ENCODE measurements at regions not wholly inside any gene's neighbourhood (a gene's known extent, or its start where the extent isn't known, plus 50 kb on each side); places are given as distances from the start of the nearest gene placed in this dataset.

GRCh38 chr6:56377295-56377694 is 129.9 kb upstream of the COL21A1 start:
- no peak for DNase-seq

- no peak for DNase-seq
Observed at GRCh38 chr6:56375806-56376205, 128.4 kb upstream of the COL21A1 start.

GRCh38 chr6:56374841-56375369 is 127.5 kb upstream of the COL21A1 start:
- DNase-seq: no peak

GRCh38 chr6:56372406-56372995 is 125.1 kb upstream of the COL21A1 start:
- DNase-seq: no peak

- DNase-seq: peak; percentile 43
Observed at GRCh38 chr6:56370561-56371211, 123.3 kb upstream of the COL21A1 start.

- DNase-seq: no peak
Observed at GRCh38 chr6:56370127-56370540, 122.8 kb upstream of the COL21A1 start.

GRCh38 chr6:56368491-56368890 is 121.1 kb upstream of the COL21A1 start:
- DNase-seq: no peak

GRCh38 chr6:56366141-56366852 is 118.9 kb upstream of the COL21A1 start:
- DNase-seq: no peak

GRCh38 chr6:56364827-56365339 is 117.5 kb upstream of the COL21A1 start:
- no peak for DNase-seq

- no peak for DNase-seq
Observed at GRCh38 chr6:56364431-56364826, 117.0 kb upstream of the COL21A1 start.

GRCh38 chr6:56363796-56364430 is 116.5 kb upstream of the COL21A1 start:
- DNase-seq: no peak

GRCh38 chr6:56361812-56362211 is 114.4 kb upstream of the COL21A1 start:
- no peak for DNase-seq

GRCh38 chr6:56359201-56359899 is 112.0 kb upstream of the COL21A1 start:
- peak; percentile 28 for DNase-seq

GRCh38 chr6:56357616-56358373 is 110.4 kb upstream of the COL21A1 start:
- no peak for DNase-seq

GRCh38 chr6:56356426-56356825 is 109.0 kb upstream of the COL21A1 start:
- DNase-seq: no peak

GRCh38 chr6:56353860-56354259 is 106.5 kb upstream of the COL21A1 start:
- no peak for DNase-seq

- no peak for DNase-seq
Observed at GRCh38 chr6:56350628-56351260, 103.4 kb upstream of the COL21A1 start.

- DNase-seq: no peak
Observed at GRCh38 chr6:56349194-56349593, 101.8 kb upstream of the COL21A1 start.

GRCh38 chr6:56348578-56348977 is 101.2 kb upstream of the COL21A1 start:
- DNase-seq: no peak

- DNase-seq: no peak
Observed at GRCh38 chr6:56347526-56347925, 100.1 kb upstream of the COL21A1 start.

GRCh38 chr6:56346958-56347357 is 99.6 kb upstream of the COL21A1 start:
- DNase-seq: no peak

All from NCI-H2171 (cell line).